GM21528 (cell line): ENCODE measurements at regions not wholly inside any gene's neighbourhood (a gene's known extent, or its start where the extent isn't known, plus 50 kb on each side); places are given as distances from the start of the nearest gene placed in this dataset.
"Not testable (repeated sequence)": the region's sequence is repeated elsewhere in the genome, so short reads cannot be mapped to it uniquely, and the experiment has no call there.

Source experiments
- ATAC-seq: cut with Tn5 transposase; IDR thresholded peaks from one replicate; pipeline ENCODE4 v1.9.1; 2021; ENCODE audit warnings: mild to moderate bottlenecking, moderate library complexity; ENCODE audit not compliant: unreplicated experiment, low FRiP score

- ATAC-seq: not testable (repeated sequence)
Observed at GRCh38 chr4:49222810-49223209, 236.7 kb downstream of the CWH43 start.

GRCh38 chr4:49226216-49226866 is 240.3 kb downstream of the CWH43 start:
- not testable (repeated sequence) for ATAC-seq

DNA sequence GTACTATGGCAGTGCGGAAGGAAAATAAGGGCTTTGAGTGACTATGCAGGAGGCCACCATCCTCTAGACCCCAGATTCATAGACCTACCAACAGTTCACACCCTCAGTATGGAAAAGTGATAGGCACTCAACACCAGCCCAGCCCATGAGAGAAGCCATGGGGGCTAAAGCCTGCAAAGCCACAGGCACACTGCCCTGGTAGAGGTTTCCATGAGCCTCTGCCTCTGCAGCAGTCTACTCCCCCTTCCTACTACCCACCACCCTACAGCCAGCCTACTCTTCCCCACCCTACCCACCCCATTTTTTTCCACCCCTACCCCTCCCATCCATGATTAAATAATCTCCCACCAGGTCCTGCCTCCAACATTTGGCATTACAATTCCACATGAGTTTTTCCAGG is 241.9 kb downstream of the CWH43 start:
- not testable (repeated sequence) for ATAC-seq

DNA sequence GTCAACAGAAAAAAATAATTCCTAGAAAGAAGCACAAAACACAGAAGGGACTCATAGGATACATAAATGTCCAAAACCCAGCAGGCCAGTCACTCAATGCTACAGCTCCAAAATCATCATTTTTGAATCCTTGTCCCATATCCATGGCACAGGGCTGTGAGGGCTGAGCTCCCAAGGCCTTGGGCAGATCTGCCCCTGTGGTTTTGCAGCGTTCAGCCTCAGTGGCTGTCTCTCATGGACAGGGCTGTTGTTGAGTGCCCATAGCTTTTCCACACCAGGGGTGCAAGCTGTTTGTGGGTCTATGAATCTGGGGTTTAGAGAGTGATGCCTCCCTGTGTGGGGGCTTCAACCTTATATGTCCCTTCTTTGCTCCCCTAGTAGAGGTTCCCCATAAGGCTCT is 243.2 kb downstream of the CWH43 start:
- not testable (repeated sequence) for ATAC-seq

DNA sequence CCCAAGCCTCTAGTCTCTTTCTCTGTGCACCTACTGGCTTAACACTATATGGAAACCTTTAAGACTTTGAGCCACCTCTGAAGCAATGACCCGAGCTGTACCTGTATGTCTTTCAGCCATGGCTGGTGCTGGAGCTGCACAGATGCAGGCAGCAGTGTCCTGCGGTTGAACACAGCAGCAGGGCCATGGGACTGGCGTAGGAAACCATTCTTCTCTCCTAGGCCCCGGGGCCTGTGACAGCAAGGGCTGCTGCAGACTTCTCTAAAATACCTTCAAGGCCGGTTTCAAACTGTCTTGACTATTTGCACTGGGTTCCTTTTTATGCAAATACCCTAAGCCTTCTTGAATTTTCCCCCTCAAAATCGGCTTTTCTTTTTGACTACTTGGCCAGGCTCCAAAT is 243.6 kb downstream of the CWH43 start:
- not testable (repeated sequence) for ATAC-seq

DNA sequence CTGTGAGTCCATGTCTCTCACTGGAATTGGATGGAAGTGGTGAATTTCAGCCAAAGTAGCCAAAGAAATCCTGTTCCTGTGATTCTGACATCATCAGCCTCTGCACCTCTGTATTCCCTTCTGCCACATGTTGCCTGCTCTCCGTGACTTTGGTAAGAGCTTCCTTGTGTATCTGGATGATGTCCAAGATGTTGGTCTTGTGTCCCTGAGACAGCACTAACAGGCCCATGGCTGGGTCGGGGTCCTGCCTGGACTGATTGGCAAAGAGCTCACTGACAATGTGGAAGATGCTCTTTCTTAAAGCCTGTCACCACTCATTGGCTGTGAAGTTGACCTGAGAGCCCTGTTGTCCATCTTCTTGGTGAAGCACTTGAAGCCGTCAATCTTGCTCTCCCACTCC is 247.3 kb downstream of the CWH43 start:
- ATAC-seq: not testable (repeated sequence)

DNA sequence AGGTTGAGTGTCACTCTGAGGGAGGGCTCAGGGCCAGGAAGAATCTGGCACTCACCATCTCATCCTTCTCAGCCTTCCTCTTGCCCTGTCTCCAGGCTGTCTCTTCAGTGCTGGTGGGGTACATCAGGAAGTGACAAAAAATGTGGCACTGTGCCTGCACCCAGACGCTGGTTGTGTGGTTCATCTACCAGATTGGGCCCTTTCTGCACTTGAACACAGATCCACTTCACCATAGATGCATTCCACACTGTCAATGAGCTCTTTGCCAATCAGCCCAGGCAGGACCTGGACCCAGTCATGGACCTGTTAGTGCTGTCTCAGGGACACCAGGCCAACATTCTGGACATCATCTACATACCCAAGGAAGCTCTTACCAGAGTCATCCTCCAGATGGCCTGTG is 247.7 kb downstream of the CWH43 start:
- not testable (repeated sequence) for ATAC-seq

DNA sequence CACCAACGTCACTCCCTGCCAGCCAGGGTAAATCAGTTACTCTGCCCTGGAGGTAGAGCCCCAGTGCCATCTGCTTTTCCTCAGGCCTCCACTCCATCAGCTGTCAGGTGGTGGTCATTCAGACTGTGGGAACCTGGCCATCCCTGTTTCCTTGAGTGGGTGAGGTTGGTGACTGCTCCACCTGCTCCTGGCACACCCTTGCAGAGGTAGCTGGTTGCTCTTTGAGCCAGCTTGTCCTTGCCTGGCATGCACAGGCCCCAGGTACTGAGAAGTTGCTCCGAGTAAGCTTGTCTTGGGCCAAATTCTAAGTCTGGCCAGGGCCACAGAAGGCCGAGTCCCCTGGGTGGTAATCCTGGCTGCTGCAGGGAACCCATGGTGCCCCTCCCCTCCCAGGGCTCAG is 248.3 kb downstream of the CWH43 start:
- not testable (repeated sequence) for ATAC-seq

DNA sequence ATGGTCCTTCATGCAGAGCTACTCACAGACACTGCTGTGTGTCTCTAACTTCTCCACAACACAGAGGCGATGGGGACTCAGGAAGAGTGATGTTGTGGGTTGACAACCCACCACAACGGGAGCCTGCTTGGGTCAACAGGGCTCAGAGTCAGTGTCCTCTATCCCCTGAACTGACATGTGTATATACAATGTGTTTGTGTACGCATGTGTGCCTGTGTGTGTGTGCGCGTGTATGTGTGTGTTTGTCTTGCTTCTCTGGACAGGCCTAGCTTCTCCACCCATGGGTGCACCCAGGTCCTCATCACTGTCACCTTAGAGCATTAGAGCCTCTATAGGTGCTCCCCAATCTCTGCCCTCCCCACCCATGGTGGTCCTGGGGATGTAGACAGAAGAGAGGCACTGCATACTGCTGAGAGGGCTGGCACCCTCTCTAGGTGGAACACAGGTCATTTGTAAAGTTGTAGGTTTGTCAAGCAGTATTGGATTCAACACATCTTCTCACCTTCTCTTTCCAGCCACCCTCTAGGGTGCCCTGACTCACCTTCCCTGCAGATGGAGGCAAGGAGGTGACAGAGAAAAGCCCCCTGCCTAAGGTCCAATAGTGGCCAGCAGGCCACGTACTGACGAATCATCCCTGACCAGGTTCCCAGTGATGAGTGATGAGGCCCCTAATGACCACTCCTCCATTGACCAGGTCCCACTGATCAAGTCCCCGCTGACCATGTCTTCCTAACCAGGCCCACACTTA is 249.5 kb downstream of the CWH43 start:
- not testable (repeated sequence) for ATAC-seq

GRCh38 chr4:49236474-49236873 is 250.4 kb downstream of the CWH43 start:
- not testable (repeated sequence) for ATAC-seq

DNA sequence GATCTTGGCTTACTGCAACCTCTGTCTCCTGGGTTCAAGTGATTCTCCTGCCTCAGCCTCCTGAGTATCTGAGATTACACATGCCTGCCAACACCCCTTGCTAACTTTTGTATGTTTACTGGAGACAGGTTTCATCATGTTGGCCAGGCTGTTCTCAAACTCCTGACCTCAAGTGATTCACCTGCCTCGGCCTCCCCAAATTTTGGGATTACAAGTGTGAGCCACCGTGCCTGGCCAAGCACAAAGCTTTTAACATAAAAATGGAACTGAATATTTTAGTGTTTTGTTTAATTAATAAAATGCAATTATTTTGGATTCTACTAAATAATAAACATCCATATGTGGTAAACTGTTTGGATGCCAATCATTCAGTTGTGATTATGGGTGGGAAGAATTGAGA is 255.2 kb downstream of the CWH43 start:
- not testable (repeated sequence) for ATAC-seq

- ATAC-seq: not testable (repeated sequence)
Observed at GRCh38 chr4:49262786-49263185, 276.7 kb downstream of the CWH43 start.

DNA sequence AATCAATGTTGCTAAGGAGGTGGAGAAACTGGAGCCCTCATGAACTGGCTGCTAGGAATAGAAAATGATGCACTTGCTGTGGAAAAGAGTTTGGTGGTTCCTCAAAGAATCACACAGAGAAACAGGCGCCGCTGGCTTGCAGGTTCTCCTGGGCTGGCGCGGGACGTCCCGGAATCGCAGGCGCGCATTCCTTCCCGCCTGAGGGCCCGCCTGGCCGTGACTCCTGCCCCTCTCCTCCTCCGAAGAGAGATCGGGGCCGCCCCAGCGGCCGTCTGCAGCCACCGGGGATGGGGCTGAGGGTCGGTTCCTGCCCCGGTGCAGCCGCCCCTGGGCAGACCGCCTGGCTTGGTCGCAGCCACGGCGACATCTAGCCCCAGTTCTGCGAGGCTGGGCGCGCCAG is 284.4 kb downstream of the CWH43 start:
- not testable (repeated sequence) for ATAC-seq

DNA sequence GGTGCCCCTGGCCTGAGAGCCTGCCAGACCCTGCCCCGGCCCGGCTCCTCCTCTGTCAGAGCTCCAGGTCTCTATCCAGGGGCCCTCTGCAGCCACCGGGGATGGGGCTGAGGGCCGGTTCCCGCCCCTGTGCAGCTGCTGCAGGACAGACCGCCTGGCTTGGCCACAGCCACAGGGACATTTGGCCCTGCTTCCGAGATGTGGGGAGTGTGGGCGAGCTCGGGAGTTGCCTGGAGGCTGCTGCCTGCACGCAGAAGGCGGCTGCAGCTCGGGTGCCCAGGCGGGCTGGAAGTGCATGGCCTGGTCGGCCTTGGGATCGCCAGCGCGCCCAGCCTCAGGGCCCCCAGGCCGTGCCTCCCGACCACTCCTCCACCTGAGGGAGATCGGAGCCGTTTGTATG is 284.8 kb downstream of the CWH43 start:
- ATAC-seq: not testable (repeated sequence)

DNA sequence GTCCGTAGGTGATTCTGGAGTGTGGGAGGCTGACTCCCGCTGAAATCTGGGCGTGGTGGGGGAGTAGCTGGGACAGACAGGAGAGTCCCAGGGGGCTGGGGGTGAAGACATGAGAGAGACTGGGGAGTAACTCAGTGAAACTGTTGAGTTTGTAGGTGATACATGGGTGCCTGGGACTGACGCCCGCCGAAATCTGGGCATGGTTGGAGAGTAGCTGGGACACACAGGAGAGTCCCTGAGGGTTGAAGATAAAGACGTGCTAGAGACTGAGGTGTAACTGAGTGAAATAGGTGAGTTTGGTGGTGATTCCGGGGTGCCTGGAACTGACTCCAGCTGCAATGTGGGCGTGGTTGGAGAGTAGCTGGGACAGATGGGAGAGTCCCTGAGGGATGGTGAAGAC is 299.8 kb downstream of the CWH43 start:
- ATAC-seq: not testable (repeated sequence)

DNA sequence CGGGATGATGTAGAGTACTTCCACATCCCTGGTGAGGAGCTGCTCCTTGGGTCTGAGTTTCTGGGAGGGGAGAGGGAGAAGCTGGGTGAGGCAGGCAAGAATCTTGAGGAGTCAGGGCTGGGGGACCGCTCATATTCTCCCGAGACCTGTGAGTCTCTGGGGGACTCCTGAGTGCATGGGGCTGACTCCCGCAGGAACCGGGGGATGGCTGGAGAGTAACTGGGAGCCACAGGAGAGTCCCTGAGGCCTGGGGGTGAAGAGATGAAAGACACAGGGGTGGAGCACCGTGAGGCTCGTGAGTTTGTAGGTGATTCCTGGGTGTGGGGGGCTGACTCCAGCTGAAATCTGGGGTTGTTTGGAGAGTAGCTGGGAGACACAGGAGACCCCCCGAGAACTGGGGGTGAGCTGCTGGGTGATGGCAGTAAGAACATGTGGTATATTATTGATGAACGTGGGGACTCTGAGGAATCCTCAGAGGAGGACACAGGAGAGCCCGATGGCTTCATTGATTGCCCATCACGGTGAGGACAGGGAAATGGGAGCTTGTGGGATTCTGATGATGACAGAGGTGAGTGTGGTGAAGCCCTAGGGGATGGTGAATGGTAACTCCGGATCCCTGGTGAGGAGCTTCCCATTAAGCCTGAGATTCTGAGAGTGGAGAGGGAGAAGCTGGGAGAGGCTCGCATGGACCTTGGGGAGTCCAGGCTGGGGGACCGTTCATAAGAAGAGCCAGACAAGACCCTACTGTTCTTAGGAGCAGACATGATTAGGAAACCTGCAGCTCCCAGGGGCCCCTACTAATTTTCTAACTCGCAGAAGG is 301.1 kb downstream of the CWH43 start:
- not testable (repeated sequence) for ATAC-seq

DNA sequence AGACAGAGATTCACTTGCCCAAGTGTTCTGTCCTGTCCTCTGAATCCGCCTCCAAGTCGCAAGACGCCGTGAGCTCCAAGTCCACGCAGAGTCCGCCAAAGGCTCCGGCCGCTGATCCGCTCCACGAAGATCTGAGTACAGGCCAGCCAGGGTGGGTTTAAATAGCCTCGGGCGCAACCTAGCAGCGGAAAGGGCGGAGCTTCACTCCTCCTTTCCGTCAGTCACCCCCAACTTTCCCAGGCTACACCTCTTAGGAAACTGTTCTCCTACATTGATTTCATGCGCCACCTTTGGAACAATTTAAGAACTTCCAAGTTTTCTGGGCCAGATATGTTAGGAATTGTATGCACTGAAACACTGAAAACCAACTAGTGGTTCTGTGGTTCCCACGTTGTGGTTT is 301.8 kb downstream of the CWH43 start:
- ATAC-seq: not testable (repeated sequence)

DNA sequence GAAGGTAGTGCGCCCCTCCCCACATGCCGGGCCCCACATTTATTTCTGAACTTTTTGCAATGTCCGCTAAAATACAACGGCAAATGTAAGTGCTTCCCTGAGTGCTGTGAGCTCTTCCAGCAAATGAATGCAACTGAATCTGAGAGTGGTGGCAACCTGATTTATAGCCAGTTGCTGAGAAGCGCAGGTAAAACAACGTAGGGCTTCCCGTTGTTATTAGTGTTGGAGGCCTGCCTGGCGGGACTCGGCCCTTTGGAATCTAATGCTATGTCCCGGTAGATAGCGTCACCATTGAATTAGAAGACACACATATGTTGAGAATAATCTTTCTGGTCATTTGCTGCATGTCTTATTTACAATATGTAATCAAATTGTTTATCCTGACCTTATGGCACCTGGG is 302.7 kb downstream of the CWH43 start:
- not testable (repeated sequence) for ATAC-seq

GRCh38 chr4:49314815-49315214 is 328.7 kb downstream of the CWH43 start:
- ATAC-seq: not testable (repeated sequence)

DNA sequence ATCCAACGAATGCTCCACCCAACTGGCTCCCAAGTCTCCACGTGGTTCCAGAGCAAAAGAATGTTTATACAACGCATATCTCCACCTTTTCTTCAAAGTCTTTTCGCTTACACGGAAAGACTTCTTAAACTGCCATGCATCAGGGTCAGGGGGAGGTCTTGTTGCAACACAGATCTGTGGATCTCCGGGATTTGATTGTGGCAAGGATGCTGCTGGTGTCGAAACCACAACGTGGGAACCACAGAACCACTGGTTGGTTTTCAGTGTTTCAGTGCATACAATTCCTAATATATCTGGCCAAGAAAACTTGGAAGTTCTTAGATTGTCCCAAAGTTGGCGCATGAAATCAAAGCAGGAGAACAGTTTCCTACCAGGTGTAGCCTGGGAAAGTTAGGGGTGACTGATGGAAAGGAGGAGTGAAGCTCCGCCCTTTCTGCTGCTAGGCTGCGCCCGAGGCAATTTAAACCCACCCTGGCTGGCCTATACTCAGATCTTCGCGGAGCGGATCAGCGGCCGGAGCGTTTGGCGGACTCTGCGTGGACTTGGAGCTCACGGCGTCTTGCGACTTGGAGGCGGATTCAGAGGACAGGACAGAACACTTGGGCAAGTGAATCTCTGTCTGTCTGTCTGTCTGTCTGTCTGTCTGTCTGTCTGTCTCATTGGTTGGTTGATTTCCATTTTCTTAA is 334.8 kb downstream of the CWH43 start:
- ATAC-seq: not testable (repeated sequence)
